ENCODE measurements at regions not wholly inside any gene's neighbourhood (a gene's known extent, or its start where the extent isn't known, plus 50 kb on each side); places are given as distances from the start of the nearest gene placed in this dataset.
"Not testable (repeated sequence)": the region's sequence is repeated elsewhere in the genome, so short reads cannot be mapped to it uniquely, and the experiment has no call there.

DNA sequence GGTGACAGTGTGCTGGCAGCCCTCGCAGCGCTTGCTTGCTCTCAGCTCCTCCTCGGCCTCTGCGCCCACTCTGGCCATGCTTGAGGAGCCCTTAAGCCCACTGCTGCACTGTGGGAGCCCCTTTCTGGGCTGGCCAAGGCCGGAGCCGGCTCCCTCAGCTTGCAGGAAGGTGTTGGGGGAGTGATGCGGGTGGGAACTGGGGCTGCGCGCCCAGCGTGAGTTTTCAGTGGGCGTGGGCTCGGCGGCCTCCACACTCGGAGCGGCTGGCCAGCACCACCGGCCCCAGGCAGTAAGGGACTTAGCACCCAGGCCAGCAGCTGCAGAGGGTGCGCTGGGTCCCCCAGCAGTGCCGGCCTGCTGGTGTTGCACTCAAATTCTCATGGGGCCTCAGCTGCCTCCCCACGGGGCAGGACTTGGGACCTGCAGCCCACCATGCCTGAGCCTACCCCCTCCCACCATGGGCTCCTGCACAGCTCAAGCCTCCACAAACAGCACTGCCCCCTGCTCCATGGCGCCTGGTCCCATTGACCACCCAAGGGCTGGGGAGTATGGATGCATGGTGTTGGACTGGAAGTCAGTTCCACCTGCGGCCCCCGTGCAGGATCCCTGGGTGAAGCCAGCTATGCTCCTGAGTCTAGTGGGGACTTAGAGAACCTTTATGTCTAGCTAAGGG is 223.1 kb upstream of the PTPRD start:
- no peak for DNase-seq (ENCODE audit: low read depth)

DNA sequence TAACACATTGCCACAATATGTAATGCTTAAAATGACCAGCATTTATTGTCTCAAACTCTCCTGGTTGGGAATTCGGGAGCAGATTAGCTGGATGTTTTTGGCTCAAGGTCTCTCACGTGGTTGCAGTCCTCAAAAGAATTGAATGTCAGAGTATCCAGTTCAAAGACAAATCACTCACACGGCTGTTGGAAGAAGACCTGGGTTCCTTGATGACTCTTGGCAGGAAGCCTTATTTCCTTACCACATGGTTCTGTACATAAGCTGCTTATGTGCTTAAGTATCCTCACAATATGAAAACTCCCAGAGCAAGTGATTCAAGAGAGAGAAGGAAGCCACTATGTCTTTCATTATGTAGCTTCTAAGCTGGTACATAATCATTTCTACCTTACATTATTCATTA is 230.3 kb upstream of the PTPRD start:
- DNase-seq (ENCODE audit: low read depth) = no peak

DNA sequence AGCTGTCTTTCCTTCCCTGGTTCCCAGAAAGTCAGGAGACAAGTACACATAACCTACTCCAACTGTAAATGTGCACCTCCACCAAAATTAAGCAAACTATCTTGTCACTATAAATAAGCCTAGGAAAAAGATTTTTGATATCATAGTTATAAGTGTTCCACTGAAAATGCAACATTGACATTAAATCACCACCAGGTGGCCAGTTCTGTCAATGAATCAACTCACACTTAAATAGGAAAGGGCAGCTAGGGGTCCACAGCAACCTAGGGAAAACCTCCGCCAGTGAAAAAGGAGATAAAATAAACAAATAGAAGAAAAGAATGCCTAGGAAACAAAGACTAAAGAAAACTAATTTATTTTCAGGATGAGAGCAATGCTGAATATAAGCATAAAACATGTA is 243.0 kb upstream of the PTPRD start:
- no peak for DNase-seq (ENCODE audit: low read depth)

DNA sequence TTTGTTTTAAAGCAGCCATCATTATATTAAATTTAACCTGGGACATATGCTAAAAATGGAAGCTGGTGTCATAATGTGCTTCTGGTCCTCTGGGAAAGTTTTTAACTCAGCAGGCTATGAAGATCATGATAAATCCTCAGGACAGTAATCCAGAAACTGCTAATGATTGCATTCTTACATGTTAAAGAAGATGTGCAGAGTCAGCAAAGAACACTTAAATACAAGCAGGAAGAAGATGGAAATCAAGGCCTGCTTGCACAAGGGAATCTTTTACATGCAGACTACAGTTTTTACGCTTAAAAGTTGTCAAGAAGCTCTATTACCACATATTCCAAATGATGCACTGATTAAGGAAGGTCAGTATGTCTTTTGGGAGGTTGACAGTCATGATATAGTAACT is 246.0 kb upstream of the PTPRD start:
- no peak for DNase-seq (ENCODE audit: low read depth)

DNA sequence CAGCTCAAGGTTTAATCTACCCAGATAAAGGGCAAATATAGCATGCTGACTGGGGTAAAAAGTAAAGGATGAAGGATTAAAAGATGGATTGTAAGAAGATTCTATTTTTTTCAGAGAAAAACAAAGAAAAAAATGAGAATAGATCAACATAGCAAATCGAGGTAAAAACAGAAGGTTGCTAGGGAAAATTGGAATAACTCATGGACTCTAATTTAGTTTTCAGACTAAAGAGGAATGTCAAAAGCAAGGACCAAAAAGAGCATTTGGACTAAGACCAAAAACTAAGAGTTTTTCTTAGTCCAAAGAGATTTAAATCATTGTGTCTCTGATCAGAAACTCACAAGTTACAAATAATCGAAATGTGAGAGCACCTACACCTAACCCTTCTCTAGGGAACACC is 250.7 kb upstream of the PTPRD start:
- DNase-seq (ENCODE audit: low read depth) = no peak

DNA sequence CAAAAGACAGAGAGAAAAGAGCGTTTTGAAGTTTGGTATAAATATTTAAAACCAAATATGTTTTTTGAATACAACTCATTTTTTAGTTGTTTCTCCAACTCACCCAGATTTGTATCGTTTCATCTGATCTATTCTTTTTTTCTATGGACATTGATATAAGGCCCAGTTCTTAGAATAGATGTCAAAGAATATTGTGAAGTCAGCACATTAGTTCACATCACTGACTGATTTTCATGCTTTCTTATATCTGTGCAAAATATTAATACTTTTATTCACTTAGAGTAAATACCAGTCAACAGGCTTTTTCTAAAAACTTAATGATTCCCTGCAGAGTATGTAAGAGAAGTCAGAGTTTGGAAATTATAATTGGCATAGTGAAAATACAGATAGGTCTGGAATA is 254.4 kb upstream of the PTPRD start:
- no peak for DNase-seq (ENCODE audit: low read depth)

DNA sequence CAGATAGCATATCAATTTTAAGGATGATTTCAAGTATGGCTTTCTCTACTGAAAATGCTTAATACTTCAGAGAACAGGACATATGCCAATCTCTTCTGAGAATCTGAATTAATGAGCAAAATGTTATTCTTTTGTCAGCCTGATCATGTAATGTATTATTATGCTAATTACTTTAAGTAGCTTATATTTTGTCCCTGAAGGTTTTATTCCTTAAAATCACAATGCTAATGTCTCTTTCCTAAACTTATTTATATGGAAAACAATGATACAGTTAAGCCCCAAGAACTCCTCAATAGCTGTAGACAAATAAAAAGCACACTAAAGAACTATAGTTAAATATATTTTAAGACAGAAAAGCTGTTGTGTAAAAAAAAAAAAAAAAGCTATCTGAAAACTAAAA is 256.9 kb upstream of the PTPRD start:
- DNase-seq (ENCODE audit: low read depth) = no peak

DNA sequence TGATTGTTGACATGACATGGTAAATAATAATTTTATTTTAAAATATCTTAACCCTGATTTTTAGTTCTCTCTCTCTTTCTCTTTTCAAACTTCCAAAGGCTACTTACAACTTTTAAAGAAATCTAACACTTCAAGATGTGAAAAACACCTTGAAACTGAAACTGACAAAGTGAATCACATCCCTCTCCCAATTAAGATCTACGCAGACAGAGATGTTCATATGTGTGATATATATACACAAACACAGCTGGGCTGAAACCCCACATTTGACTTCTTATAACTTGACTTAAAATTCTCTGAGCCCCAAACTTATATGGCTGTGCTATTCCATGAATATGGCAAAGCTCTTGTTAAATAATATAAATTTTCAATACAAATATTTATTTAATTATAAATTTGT is 261.2 kb upstream of the PTPRD start:
- DNase-seq (ENCODE audit: low read depth) = no peak

DNA sequence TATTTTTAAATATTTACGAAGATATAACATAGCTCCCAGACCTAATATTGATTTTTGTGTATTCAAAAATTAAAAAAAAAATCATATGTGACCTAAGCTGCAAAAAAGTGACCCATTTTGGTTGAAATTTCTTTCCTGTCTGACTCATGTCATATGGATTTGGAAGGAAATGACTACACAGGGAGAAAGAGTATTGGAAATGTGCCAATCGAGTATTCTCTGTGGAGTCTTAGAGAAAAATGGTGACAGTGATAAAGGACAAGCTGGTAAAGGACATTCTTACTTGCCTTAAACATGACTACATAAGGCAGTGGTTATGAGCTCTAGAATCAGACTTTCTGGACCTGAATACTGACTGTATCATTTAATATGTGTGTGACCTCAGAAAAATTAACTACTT is 262.9 kb upstream of the PTPRD start:
- peak; percentile 28 for DNase-seq (ENCODE audit: low read depth)

DNA sequence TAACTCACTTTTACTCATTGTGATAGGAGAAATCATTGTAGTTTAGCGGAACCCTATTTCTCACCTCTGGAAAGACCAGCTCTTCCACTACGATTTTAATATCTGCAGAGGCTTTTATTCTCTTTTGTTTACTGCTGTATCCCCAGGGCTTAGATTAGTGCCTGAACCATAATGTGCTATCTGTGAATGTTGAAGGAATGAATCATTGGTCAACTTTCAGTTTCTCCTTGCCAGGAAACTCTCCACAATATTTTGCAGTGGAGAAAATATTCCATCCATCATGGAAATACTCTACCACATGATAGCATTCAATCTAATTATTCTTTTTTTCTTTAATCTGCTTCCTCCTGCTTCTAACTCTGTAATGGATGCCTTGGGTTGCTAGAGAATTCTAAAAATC is 263.5 kb upstream of the PTPRD start:
- peak; percentile 8 for DNase-seq (ENCODE audit: low read depth)

DNA sequence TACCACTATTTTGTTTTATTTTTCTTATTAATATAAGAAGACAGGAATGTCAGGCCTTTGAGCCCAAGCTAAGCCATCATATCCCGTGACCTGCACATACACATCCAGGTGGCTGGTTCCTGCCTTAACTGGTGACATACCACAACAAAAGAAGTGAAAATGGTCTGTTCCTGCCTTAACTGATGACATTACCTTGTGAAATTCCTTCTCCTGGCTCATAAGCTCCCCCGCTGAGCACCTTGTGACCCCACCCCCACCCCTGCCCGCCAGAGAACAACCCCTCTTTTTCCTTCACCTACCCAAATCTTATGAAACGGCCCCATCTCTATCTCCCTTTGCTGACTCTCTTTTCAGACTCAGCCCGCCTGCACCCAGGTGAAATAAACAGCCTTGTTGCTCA is 277.5 kb upstream of the PTPRD start:
- not testable (repeated sequence) for DNase-seq (ENCODE audit: low read depth)

DNA sequence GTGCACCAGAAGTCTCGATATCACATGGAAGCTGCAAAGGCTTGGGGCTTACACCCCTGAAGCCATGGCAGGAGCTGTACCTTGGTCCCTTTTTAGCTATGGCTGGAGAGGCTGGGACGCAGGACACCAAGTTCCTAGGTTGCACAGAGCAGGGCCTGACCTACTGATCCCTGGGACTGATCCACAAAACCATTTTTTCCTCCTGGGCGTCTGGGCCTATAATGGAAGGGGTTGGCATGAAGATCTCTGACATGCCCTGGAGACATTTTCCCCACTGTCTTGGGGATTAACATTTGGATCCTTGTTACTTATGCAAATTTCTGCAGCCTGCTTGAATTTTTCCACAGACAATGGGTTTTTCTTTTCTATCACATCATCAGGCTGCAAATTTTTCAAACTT is 286.7 kb upstream of the PTPRD start:
- no peak for DNase-seq (ENCODE audit: low read depth)

DNA sequence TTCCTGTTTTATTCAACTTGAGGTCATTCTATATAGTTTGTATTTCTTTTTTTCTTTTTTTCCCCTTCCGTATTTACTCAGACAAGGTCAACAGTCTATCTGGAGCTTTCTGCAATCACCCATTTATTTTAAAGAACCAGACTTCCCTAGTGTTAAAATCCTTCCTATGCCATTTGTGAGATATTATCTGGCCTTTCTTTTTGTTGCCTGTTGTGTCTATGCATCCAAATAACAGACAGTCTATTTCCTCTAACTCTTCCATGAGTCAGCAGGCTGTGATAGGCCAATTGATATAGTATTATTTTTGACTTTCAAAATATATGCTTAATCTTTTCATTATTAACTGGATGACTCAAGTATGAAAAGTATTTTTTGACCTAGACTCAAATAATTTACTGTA is 291.2 kb upstream of the PTPRD start:
- DNase-seq (ENCODE audit: low read depth) = no peak

DNA sequence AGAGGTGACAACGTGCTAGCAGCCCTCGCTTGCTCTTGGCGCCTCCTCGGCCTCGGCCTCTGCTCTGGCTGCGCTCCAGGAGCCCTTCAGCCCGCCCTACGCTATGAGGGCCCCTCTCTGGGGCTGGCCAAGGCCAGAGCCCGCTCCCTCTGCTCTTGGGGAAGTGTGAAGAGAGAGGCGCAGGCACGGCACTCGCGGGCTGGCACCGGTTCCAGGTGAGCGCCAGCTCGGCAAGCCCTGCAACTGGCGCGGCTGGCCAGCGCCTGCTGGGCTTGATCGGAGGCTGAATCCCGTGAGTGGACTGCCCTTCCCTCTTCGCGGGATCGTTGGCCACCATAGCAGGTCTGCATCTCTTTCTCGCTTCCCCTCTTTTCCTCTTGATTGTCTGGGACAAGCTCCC is 298.0 kb upstream of the PTPRD start:
- DNase-seq (ENCODE audit: low read depth) = no peak

DNA sequence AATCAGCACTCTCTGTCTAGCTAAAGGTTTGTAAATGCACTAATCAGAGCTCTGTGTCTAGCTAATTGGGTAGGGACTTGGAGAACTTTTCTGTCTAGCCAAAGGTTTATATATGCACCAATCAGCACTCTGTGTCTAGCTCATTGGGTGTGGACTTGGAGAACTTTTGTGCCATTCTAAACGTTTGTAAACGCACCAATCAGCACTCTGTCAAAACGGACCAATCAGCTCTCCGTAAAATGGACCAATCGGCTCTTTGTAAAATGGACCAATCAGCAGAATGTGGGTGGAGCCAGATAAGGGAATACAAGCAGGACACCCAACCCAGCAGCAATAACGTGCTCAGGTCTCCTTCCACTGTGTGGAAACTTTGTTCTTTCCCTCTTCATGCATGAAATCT is 298.6 kb upstream of the PTPRD start:
- no peak for DNase-seq (ENCODE audit: low read depth)

DNA sequence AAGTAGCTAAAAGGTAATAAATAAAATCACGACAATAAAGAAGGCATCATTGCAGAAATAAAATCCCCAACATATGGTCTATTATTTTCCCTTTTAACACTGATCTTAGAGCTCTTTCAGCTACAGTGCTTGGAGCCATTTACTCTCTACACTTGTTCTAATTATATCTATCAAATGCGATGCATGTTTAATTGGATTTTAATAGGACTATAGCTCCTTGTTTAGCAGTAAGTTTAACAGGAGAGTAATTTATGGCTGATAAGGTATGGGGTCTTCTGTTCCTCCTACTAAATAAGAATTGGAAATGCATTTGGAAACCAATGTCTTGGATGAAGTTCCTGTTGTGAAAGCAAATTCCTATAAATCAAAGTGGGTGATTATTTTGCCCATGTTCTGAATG is 304.2 kb upstream of the PTPRD start:
- DNase-seq (ENCODE audit: low read depth) = no peak

DNA sequence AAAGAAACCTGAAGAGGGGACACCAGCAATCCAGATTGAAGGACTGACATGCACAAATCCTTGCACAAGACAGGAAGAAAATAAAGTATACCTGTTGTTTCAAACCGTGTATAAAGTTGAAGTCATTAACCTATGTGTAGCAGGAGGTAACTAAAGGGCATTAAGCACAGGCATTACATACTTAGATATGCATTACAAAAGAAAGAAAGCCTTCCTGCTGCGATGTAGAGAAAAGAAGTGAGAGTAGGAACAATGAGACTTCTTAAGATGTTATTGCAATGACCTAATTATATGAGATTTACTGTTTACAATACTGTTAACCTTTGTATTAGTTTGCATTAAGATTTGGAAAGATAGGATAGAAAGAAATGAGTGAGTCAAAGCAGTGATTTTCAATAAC is 308.9 kb upstream of the PTPRD start:
- DNase-seq (ENCODE audit: low read depth) = no peak

DNA sequence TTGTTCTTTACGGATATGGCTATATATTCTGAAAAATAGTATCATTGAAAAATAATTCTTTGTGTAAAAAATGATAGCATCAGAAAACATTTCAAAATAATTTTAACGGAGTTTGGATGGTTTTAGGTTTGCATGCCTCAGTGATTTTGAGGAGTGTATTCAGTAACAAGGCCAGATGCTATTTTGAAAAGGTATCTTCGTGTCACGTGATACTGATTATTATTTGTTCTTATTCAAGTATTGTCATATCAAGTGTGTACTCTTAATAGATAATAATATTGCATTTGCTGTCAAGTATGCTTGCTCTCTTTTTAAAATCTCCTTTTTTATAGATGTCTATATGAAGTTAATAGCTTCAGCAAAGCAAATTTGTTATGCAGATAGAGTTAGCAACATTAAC is 313.1 kb upstream of the PTPRD start:
- no peak for DNase-seq (ENCODE audit: low read depth)

DNA sequence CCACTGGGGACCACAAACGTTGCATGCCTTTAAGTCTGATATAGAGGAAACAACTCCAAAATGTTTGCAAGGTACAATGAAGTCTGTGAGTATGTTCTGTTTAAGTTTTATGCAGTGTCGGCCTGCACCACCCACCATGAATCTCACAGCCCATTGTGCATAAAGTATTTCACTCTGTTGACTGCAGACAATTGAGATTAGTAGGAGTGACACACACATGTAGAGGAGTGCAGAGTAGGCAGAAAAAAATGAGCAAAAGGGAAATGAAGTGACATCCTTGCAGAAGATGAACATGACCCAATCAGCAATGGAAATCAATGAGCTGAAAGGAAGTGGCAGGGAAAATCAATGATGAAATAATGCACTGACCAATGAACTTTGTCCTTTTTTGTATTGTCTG is 315.6 kb upstream of the PTPRD start:
- DNase-seq (ENCODE audit: low read depth) = no peak

DNA sequence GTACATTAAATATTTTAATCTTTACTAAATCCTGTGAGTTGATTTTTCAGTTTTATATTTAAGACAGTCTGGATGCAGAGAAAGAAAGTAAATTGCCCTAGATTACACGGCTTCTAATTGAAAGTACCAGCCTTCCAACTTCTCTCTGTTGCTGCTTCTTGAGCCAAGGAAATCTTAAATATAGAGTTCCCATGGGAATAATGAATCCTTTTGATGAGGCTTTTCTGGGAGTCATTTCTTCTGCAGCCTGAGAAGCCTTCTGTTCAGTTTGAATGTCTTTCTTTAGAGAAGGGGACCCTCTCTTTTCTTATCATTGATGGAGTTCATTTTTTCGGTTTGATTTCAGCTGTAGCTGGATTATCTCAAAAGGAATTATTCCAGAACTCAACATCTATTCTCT is 317.3 kb upstream of the PTPRD start:
- no peak for DNase-seq (ENCODE audit: low read depth)

DNA sequence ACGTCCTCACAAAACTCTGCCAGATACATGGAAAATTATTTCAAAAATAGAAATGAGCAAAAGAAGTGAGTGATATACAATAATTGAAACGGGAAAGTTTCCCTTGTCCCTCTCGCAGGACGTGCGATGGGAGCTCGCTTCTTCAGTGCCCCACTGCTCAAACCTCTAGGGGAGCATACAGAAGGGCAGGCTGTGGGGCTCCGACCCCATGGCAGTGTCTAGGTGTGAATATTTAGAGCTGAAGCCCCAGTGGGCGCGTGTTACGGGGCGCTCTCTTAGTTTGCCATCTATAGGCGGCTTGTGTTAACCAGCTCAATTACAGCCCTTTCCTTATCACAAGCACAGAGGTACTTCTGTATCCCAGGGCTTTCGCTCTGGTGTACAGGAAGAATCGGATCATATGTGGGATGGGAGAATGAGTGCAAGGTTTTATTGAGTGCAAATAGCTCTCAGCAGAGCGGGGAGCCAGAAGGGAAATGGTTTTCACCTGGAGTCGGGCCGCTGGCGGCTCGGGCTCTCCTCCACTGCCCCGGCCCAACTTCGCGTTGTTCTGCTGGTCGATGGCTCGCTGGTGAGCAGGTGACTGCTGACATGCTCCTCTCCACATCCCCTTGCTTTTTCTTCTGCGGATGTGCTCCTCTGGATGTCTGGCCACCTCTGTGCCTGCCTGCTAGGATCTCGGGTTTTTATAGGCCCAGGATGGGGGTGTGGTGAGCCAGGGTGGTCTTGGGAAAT is 334.0 kb upstream of the PTPRD start:
- no peak for DNase-seq (ENCODE audit: low read depth)

DNA sequence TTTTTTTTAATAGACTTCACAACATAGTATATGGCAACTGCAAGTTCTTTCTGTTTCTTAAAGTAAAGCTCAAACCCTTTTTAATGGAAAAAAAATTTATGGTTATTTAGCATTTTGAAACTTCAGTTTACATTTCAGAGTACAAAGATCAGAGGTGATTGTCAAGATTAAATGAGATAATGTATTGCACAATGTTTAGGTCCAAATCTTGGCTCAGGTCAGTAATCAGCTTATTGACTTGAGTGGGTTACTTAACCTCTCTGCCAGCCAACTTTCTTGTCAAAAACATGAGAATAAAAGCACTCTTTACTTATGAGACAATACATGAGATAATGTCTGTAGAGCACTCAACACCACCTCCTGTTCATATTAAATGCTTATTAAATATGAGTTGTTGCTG is 345.1 kb upstream of the PTPRD start:
- no peak for DNase-seq (ENCODE audit: low read depth)

DNA sequence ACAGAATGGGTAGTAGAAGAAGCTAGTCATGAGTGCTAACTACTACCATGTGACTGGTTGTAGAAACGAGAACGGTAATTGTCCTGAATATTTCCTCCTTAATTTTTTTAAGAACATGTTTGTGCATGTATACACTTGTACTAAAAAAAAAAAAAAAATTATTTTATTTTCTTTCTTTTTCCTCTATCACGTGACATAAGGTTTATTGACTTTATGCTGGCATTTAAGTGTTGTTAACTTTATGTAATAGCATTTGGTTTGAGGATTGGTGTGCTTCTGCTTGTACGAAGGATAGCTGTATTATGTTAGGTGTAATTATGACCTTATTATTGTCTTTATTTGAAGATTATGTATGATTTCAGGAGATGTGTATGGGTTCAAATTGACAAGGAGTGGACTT is 349.1 kb upstream of the PTPRD start:
- DNase-seq (ENCODE audit: low read depth) = no peak

DNA sequence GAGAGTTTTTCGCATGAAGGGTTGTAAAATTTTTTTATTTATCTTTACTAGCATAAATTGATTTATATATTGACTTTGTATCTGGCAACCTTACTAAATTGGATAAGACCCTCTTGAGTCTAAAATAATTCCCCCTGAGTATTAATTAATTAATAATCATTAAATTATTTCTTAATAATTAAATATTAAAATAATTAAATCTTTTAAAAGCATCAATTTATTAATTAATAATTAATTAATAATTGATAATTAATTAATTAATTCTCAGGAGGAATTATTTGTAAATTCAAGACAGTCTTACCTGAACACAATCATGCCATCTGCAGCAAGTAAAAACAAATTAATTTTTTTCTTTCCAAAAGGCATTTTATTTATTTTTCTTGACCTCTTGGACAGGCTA is 370.4 kb upstream of the PTPRD start:
- DNase-seq (ENCODE audit: low read depth) = no peak
